ENCODE measurements at regions not wholly inside any gene's neighbourhood (a gene's known extent, or its start where the extent isn't known, plus 50 kb on each side); places are given as distances from the start of the nearest gene placed in this dataset.
A peak's percentile ranks its signal among the peaks of the same experiment; 100 is the strongest.

GRCh38 chr1:193733674-193734073 lies 547.3 kb upstream of the B3GALT2 start:
- no peak for DNase-seq

GRCh38 chr1:193730017-193730416 lies 543.6 kb upstream of the B3GALT2 start:
- no peak for DNase-seq

GRCh38 chr1:193729429-193729828 lies 543.0 kb upstream of the B3GALT2 start:
- no peak for DNase-seq

- DNase-seq = no peak
These were observed 541.4 kb upstream of the B3GALT2 start for GRCh38 chr1:193727850-193728249.

- DNase-seq = no peak
These were observed 540.3 kb upstream of the B3GALT2 start for GRCh38 chr1:193726722-193727121.

GRCh38 chr1:193712392-193712791 lies 526.0 kb upstream of the B3GALT2 start:
- DNase-seq = no peak

GRCh38 chr1:193709607-193710006 lies 523.2 kb upstream of the B3GALT2 start:
- no peak for DNase-seq

GRCh38 chr1:193707271-193708021 lies 521.0 kb upstream of the B3GALT2 start:
- no peak for DNase-seq

- DNase-seq = no peak
These were observed 520.4 kb upstream of the B3GALT2 start for GRCh38 chr1:193706766-193707165.

- no peak for DNase-seq
These were observed 519.2 kb upstream of the B3GALT2 start for GRCh38 chr1:193705554-193705981.

- peak; percentile 20 to 31 for DNase-seq
These were observed 517.2 kb upstream of the B3GALT2 start for GRCh38 chr1:193703655-193704054.

GRCh38 chr1:193703121-193703520 lies 516.7 kb upstream of the B3GALT2 start:
- no peak for DNase-seq

- DNase-seq = no peak
These were observed 515.3 kb upstream of the B3GALT2 start for GRCh38 chr1:193701759-193702158.

GRCh38 chr1:193700710-193701355 lies 514.4 kb upstream of the B3GALT2 start:
- no peak for DNase-seq

GRCh38 chr1:193699261-193699660 lies 512.8 kb upstream of the B3GALT2 start:
- DNase-seq = no peak

GRCh38 chr1:193697776-193698175 lies 511.4 kb upstream of the B3GALT2 start:
- no peak for DNase-seq

GRCh38 chr1:193697115-193697762 lies 510.8 kb upstream of the B3GALT2 start:
- no peak for DNase-seq

- no peak for DNase-seq
These were observed 508.3 kb upstream of the B3GALT2 start for GRCh38 chr1:193694741-193695140.

GRCh38 chr1:193685986-193686385 lies 499.6 kb upstream of the B3GALT2 start:
- no peak for DNase-seq

- no peak for DNase-seq
These were observed 495.0 kb upstream of the B3GALT2 start for GRCh38 chr1:193681422-193681821.

- DNase-seq = no peak
These were observed 494.5 kb upstream of the B3GALT2 start for GRCh38 chr1:193680924-193681316.

GRCh38 chr1:193680247-193680923 lies 494.0 kb upstream of the B3GALT2 start:
- DNase-seq = no peak
